HG03103 (cell line): ENCODE measurements at regions not wholly inside any gene's neighbourhood (a gene's known extent, or its start where the extent isn't known, plus 50 kb on each side); places are given as distances from the start of the nearest gene placed in this dataset.

Experiments used
- ATAC-seq: cut with Tn5 transposase; IDR thresholded peaks from one replicate; pipeline ENCODE4 v1.9.1; 2021; ENCODE audit warnings: low read depth; ENCODE audit not compliant: unreplicated experiment

DNA sequence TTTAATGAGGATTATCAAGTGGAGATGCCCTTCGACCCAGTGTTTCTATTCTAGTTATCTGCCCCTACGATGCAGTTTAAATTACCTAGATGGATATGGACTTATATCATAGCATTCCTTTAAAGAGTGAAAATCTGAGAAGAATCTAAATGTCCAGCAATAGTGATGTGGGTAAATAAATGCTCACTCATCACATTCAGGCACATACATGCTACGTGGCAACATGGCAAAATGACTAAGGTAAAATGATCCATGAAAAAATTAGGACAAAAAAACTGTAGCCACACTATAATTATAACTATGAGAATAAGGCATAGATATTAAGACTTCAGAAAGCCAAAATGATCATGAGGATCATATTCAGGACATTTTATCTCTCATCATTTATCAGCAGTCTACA is 82.4 kb upstream of the PDE1C start:
- ATAC-seq: no peak

DNA sequence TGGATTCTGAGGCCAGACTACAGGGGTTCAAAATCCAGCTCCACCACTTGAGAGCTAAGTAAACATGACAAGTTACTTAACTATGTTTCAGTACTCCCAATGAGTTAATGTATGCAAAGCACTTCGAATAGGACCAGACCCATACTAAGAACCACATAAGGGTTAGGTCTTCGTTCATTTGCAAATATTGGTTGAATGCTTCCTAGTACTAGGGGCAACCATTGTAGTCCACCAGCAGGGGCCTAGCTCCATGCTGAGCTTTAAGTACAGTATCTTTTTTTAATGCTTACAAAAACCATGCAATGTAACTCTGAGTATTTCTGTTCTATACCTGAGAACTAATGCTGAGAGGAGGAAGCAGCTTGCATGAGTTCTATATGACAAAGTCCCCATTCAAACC is 80.4 kb upstream of the PDE1C start:
- ATAC-seq: no peak

DNA sequence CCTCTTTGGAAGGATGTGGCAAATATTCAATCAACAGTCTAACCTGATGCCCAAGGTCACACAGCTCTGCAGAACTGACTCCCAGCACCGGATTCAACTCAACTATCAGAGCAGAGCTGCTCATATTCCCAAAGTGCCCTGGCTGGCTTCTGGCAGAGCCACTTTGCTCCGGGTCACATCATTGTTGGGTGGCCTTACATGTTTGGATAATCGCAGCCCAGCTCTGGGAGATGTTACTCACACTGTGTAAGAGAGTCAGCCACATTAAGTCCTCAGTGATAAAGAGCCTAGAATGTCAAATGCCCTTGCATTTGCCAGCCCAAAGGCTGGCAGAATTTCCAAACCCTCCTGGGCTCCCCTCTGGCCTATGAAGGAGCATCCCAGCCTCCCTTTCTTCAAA is 79.8 kb upstream of the PDE1C start:
- ATAC-seq: no peak

DNA sequence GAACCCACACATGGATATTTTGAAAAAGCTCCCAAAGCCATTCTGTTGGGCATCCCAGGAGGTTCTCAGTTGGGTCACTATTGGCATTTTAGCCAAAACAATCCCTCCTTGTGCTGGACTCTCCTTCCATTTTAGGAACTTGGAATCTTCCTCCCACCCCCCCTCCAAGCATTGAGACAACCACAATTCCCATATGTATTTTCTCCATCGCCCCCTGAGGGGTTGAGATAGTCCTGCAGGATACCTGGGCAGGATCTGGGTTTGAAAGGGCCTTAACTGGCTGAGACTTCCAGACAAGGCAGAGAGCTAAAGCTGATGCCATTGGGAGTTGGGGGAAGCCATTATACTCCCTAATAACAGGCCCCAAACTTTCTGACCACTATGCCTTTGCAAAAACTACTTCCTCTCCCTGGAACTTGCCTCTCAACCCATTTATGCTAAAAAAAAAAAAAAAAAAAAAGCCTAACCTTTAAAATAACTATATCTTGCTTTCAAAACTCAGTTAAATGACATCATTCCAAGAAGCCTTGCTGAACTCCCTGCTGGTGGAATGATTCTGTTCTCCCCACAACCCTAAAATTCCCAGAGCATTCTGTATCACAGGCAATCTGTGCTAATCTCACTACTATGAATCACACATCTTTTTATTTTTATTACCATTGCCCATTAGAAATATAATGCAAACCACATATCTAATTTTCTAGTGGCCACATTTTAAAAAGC is 77.5 kb upstream of the PDE1C start:
- no peak for ATAC-seq

DNA sequence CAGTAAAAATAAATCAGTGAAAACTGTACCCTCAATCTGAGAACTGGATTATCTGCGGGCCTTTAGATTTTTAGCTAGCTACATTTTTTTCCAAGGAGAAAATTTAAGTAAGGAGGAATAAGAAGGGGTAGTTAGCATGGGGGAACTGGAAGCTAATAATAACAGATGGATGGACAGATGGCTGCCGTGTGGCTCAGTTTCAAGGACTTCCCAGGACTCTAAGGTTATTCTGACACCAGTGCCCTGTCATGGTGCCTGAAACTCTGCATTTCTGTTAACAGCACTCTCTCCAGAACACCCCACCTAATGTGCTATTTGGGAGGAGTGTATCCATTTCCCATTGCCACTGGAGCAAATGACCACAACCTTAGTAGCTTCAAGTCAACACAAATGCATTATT is 75.7 kb upstream of the PDE1C start:
- no peak for ATAC-seq

DNA sequence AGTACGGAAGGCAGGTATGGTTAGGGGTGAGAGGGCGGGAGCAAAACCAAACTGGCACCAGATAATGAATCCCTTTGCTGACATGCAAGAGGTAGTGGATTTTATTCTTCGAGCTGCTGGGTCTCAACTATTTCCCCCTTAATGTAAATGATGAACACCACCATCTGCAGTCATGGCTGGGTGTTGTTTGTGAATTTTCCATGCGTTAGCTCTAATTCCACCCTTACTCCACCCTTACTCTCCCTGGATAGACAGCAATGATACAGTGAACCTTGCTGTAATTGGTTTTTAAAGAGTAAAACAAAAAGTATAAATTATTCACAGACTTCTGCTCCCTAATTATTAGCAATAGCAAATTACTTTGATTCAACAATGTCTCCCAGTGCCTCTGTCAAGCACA is 74.5 kb upstream of the PDE1C start:
- no peak for ATAC-seq

DNA sequence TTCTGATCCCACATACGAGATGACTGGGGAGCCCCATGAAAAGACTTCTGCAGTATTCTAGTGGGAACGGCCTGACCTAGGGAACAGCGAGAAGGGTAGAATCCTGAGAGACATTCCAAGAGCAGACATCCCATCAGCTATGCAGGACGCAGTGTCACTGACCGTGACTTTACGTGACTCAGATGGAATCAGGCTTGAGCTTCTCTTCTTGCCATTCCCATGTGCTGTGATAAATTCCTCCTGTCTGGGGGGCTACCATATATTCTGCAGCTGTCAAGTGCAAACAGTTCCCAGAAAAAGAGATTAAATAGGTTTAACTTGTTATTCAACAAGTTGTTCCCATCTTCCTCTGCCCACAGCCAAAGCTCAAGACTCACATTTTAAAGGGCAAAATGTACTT is 73.1 kb upstream of the PDE1C start:
- no peak for ATAC-seq

DNA sequence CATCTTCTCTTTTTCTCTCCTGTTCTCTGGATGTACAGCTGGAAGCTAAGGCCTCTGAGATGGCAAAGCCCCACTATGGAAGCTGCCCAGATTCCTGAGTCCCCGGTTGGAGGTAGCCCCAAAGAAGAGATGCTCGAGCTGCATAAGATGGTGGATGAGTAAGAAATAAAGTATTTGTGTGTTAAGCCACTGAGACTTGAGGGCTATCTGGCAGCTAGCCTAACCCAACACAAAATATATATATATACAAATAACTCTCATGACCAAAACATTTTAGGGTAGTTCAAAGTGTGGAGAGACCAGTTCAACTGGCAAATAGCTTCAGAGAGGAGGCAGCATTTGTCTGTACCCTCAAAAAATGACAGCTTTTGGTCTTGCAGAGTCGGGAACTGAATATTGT is 72.4 kb upstream of the PDE1C start:
- ATAC-seq: no peak

DNA sequence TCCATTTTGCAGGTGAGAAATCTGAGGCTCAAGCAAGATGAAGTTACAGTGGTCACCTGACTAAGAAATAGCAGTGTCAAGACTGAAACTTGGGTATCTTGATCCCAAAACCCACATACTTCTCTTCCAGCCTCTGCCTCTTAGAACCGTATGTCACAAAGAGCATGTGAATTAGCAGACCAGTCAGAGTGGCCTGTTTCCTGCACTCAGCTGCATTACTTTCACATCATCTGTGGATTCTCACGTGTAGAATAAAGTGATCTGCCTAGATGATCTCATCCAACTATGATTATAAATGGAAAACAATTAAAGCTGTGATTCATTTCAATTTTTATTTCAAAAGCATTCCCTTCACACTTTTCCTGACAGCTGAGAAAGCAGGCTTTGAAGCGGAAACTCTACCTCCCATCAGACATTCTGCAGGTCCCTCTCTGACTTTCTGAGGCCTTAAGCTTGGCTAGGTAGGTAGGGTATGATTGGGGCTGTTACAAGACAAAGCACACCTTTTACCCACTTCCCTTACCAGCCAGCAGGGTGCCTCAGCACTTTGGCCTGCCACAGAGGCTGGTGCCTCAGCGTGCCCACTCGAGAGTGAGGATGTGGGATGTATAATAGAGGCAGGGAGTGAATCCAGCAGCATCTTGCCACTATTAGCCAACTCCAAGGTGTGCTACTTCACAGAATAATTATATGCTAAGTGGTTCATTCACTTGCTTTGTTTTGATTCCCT is 70.2 kb upstream of the PDE1C start:
- ATAC-seq: no peak

DNA sequence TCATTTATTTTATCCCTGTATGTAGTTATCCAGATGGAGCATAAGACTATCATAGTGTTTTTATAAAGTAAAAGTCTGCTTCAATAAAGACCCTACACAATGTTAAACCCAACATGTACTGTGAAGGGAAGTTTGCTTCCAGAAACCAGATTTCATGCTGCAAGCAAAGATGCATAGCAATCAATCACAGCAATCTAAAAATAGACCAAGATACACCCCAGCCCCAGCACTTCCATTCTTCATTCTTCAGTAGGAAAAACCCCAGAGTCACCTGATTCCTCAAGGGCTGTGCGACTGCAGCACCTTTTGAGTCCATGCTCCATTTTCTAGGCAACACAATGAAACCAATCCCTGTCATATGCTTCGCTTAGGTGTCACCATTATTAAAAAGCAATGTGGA is 66.9 kb upstream of the PDE1C start:
- no peak for ATAC-seq

DNA sequence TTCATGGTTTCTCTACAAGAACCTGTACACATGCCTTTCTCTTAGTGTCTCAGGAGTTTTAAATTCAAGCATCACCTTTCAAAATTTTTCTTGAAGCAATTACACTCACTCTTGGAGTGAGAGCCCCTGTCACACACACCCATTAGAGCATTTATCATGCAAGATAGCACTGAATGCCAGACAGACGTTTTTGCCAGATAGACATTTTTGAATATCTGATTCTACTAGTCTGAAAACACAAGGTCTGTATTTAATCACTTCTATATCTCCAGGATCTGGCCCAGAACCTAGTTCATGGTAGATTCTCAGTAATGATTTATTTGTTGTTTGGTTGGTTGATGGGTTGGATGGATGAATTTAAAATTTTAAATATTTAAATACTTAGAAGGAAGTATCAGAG is 60.9 kb upstream of the PDE1C start:
- ATAC-seq: no peak

DNA sequence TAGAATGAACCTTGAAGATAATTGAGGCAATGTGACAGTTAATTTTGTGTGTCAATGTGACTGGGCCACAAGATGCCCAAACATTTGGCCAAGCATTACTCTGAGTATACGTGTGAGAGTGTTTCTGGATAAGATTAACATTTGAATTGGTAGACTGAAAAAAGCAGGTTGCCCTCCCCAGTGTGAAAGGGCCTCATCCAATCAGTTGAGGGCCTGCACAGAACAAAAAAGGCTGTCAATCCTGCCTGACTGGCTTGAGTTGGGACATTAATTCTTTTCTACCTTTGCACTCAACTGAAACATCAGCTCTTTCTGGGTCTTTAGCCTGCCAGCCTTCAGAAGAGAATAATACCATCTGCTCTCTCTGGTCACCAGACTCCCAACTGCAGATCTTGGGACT is 56.6 kb upstream of the PDE1C start:
- no peak for ATAC-seq
